ENCODE measurements at regions not wholly inside any gene's neighbourhood (a gene's known extent, or its start where the extent isn't known, plus 50 kb on each side); places are given as distances from the start of the nearest gene placed in this dataset.

DNA sequence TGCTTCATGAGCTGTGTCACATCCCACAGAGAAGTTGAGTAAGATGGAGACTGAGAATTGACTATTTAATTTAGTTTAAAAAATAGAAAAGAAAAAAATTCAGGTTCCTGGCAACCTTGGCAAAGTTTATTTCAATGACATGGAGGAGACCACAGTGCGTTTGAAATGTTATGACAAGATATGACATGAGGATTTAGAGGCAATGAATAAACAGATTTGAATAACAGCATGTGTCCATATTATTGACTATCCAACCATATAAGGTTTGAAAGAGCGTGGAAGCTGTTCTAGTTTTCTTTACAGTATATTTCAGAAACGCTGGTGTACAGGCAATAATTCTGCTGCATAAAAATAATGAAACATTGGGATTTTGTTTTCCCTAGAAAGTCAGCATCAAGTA is 303.9 kb downstream of the SMOC2 start:
- intact Hi-C loops (cut with DNase I): no loop called here
- DNase-seq (no peak), ATAC-seq (no peak)
- no peak overlapping the region for H3K4me3 ChIP-seq
- H3K27me3 ChIP-seq: peaks cover 0 to 39% of the 10 kb centered on the region in 2 donors
- H3K9me3 ChIP-seq: peaks cover 0 to 9% of the 10 kb centered on the region in 2 donors
- TF ChIP-seq, protein P1, sequence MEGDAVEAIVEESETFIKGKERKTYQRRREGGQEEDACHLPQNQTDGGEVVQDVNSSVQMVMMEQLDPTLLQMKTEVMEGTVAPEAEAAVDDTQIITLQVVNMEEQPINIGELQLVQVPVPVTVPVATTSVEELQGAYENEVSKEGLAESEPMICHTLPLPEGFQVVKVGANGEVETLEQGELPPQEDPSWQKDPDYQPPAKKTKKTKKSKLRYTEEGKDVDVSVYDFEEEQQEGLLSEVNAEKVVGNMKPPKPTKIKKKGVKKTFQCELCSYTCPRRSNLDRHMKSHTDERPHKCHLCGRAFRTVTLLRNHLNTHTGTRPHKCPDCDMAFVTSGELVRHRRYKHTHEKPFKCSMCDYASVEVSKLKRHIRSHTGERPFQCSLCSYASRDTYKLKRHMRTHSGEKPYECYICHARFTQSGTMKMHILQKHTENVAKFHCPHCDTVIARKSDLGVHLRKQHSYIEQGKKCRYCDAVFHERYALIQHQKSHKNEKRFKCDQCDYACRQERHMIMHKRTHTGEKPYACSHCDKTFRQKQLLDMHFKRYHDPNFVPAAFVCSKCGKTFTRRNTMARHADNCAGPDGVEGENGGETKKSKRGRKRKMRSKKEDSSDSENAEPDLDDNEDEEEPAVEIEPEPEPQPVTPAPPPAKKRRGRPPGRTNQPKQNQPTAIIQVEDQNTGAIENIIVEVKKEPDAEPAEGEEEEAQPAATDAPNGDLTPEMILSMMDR (IDR thresholded peaks at IDR 0.05): no peak
- no peaks in the 10 kb centered on the region for H3K4me1 ChIP-seq
- no peak overlapping the region for H3K27ac ChIP-seq
- no peaks in the 10 kb centered on the region for H3K36me3 ChIP-seq

GRCh38 chr6:168741942-168742782 is 301.2 kb downstream of the SMOC2 start:
- Histone ChIP-seq H3K27me3 (peaks cover 0 to 56% of the 10 kb centered on the region in 2 donors), H3K36me3 (no peaks in the 10 kb centered on the region), H3K4me1 (no peaks in the 10 kb centered on the region), H3K4me3 (no peak overlapping the region), H3K9me3 (peaks cover 0 to 23% of the 10 kb centered on the region in 2 donors), H3K27ac (no peak overlapping the region)
- ATAC-seq (no peak), DNase-seq (no peak)
- intact Hi-C loops (cut with DNase I): no loop called here
- TF ChIP-seq, protein P1 (IDR thresholded peaks at IDR 0.05): no peak

- peaks cover 0 to 29% of the 10 kb centered on the region in 2 donors for H3K9me3 ChIP-seq
- ATAC-seq (no peak), DNase-seq (no peak)
- no peak overlapping the region for H3K4me3 ChIP-seq
- H3K4me1 ChIP-seq: no peaks in the 10 kb centered on the region
- intact Hi-C loops (cut with DNase I): no loop called here
- TF ChIP-seq, protein P1 (IDR thresholded peaks at IDR 0.05): no peak
- peaks cover 0 to 64% of the 10 kb centered on the region in 2 donors for H3K27me3 ChIP-seq
- H3K27ac ChIP-seq: no peak overlapping the region
- no peaks in the 10 kb centered on the region for H3K36me3 ChIP-seq
These were observed 300.3 kb downstream of the SMOC2 start for GRCh38 chr6:168741305-168741704.

GRCh38 chr6:168739381-168739780 is 298.4 kb downstream of the SMOC2 start:
- DNase-seq (no peak), ATAC-seq (no peak)
- TF ChIP-seq, protein P1 (IDR thresholded peaks at IDR 0.05): no peak
- peaks cover 0 to 29% of the 10 kb centered on the region in 2 donors for H3K9me3 ChIP-seq
- H3K4me1 ChIP-seq: no peaks in the 10 kb centered on the region
- H3K36me3 ChIP-seq: no peaks in the 10 kb centered on the region
- peaks cover 0 to 63% of the 10 kb centered on the region in 2 donors for H3K27me3 ChIP-seq
- H3K4me3 ChIP-seq: no peak overlapping the region
- no peak overlapping the region for H3K27ac ChIP-seq
- intact Hi-C loops (cut with DNase I): no loop called here

- TF ChIP-seq, protein P1 (IDR thresholded peaks at IDR 0.05): no peak
- H3K4me3 ChIP-seq: no peak overlapping the region
- peaks cover 7 to 63% of the 10 kb centered on the region in 2 donors for H3K27me3 ChIP-seq
- no peak overlapping the region for H3K27ac ChIP-seq
- no peaks in the 10 kb centered on the region for H3K4me1 ChIP-seq
- DNase-seq (no peak), ATAC-seq (no peak)
- peaks cover 0 to 27% of the 10 kb centered on the region in 2 donors for H3K9me3 ChIP-seq
- intact Hi-C loops (cut with DNase I): no loop called here
- no peaks in the 10 kb centered on the region for H3K36me3 ChIP-seq
These were observed 296.5 kb downstream of the SMOC2 start for GRCh38 chr6:168737481-168737880.
